Neural cell (in vitro differentiated cells): ENCODE measurements at regions not wholly inside any gene's neighbourhood (a gene's known extent, or its start where the extent isn't known, plus 50 kb on each side); places are given as distances from the start of the nearest gene placed in this dataset.

Experiments used
- H2AFZ ChIP-seq: fragments of 200-600, 300-800 bp; sonication (generic), shearing (Covaris generic); 2 replicates; pipeline ENCODE4 v1.6.0; 2014; ENCODE audit warnings: low read depth, mild to moderate bottlenecking, antibody characterized with exemption, low read length, moderate library complexity
- H3F3A ChIP-seq: fragments of 200-600 bp; shearing (Covaris generic); 2 replicates; pipeline ENCODE4 v1.6.1; 2016; ENCODE audit warnings: mild to moderate bottlenecking, moderate library complexity, mixed read lengths, antibody characterized with exemption, low read length; ENCODE audit not compliant: insufficient read depth, poor library complexity, severe bottlenecking
- H3K27ac ChIP-seq: fragments of 200-600, 300-800 bp; sonication (generic), shearing (Covaris generic); 2 replicates; pipeline ENCODE4 v1.5.1; 2014; ENCODE audit warnings: mild to moderate bottlenecking, low read length, moderate library complexity
- H3K27me3 ChIP-seq: fragments of 300-800, 200-600 bp; sonication (generic), shearing (Covaris generic); 2 replicates; pipeline ENCODE4 v1.6.0; 2014; ENCODE audit warnings: mild to moderate bottlenecking, low read depth, low read length, moderate library complexity; ENCODE audit not compliant: insufficient read depth
- H3K36me3 ChIP-seq: fragments of 300-800, 200-600 bp; sonication (generic), shearing (Covaris generic); 2 replicates; pipeline ENCODE4 v1.5.1; 2014; ENCODE audit warnings: mild to moderate bottlenecking, antibody characterized with exemption, low read length, moderate library complexity; ENCODE audit not compliant: insufficient read depth
- H3K4me2 ChIP-seq: fragments of 300-800, 200-600 bp; sonication (generic), shearing (Covaris generic); 2 replicates; pipeline ENCODE4 v1.6.0; 2014; ENCODE audit warnings: mild to moderate bottlenecking, low read length
- H3K4me3 ChIP-seq: fragments of 300-800, 200-600 bp; sonication (generic), shearing (Covaris generic); 2 replicates; pipeline ENCODE4 v1.5.1; 2014; ENCODE audit warnings: mild to moderate bottlenecking, low read length, moderate library complexity
- H3K79me2 ChIP-seq: fragments of 200-600 bp; shearing (Covaris generic); replicated peaks from 2 replicates; pipeline ENCODE4 v1.6.0; 2014; ENCODE audit warnings: mild to moderate bottlenecking, low read length, moderate library complexity; ENCODE audit not compliant: insufficient read depth
- H3K9ac ChIP-seq: fragments of 300-800, 200-600 bp; sonication (generic), shearing (Covaris generic); 2 replicates; pipeline ENCODE4 v1.6.1; 2016; ENCODE audit warnings: mild to moderate bottlenecking, low read length, mixed read lengths
- H3K9me2 ChIP-seq: fragments of 200-600 bp; shearing (Covaris generic); 2 replicates; pipeline ENCODE4 v1.6.1; 2016; ENCODE audit warnings: mild to moderate bottlenecking, low read length, mixed read lengths; ENCODE audit not compliant: insufficient read depth
- H3K9me3 ChIP-seq: fragments of 200-600, 300-800 bp; sonication (generic), shearing (Covaris generic); 2 replicates; pipeline ENCODE4 v1.6.1; 2016; ENCODE audit warnings: mild to moderate bottlenecking, mixed run types, low read length, moderate library complexity, mixed read lengths
- H4K20me1 ChIP-seq: fragments of 200-600 bp; shearing (Covaris generic); 2 replicates; pipeline ENCODE4 v1.6.1; 2016; ENCODE audit warnings: mild to moderate bottlenecking, mixed run types; ENCODE audit not compliant: insufficient read depth
- EP300 ChIP-seq: fragments of 450-650 bp; conservative IDR thresholded peaks from 2 replicates; pipeline ENCODE4 v1.6.1; 2014; ENCODE audit warnings: antibody characterized with exemption, mild to moderate bottlenecking, moderate library complexity; ENCODE audit not compliant: poor library complexity, severe bottlenecking
- EZH2 ChIP-seq: fragments of 200-600, 300-800 bp; shearing (Covaris generic), sonication (generic); IDR thresholded peaks from 2 replicates; pipeline ENCODE4 v1.6.1; 2014; ENCODE audit warnings: antibody characterized with exemption, low read length, borderline replicate concordance, mild to moderate bottlenecking; ENCODE audit not compliant: insufficient read depth, poor library complexity, severe bottlenecking
- MXI1 ChIP-seq: fragments of 450-650 bp; conservative IDR thresholded peaks from 2 replicates; pipeline ENCODE4 v1.6.1; 2014; ENCODE audit warnings: antibody characterized with exemption, mild to moderate bottlenecking; ENCODE audit not compliant: poor library complexity, severe bottlenecking
- POLR2AphosphoS5 ChIP-seq: IDR thresholded peaks from 2 replicates; pipeline ENCODE4 v1.6.1; 2012
- RAD21 ChIP-seq: fragments of 450-650 bp; conservative IDR thresholded peaks from 2 replicates; pipeline ENCODE4 v1.6.1; 2014; ENCODE audit warnings: antibody characterized with exemption, mild to moderate bottlenecking, moderate library complexity
- SMC3 ChIP-seq: fragments of 450-650 bp; conservative IDR thresholded peaks from 2 replicates; pipeline ENCODE4 v1.6.1; 2014; ENCODE audit warnings: antibody characterized with exemption, mild to moderate bottlenecking, moderate library complexity; ENCODE audit not compliant: poor library complexity
- TAF1 ChIP-seq: IDR thresholded peaks from 2 replicates; pipeline ENCODE4 v1.6.1; 2012; ENCODE audit warnings: low read depth
- TF ChIP-seq, protein P1 (sequence below): fragments of 450-650 bp; IDR thresholded peaks from 2 replicates; pipeline ENCODE4 v1.5.1; 2014; ENCODE audit warnings: antibody characterized with exemption, mild to moderate bottlenecking, moderate library complexity; ENCODE audit not compliant: poor library complexity, severe bottlenecking
- TF ChIP-seq, protein P2 (sequence below): IDR thresholded peaks from 2 replicates; pipeline ENCODE4 v1.6.1; 2012; ENCODE audit warnings: borderline replicate concordance

DNA sequence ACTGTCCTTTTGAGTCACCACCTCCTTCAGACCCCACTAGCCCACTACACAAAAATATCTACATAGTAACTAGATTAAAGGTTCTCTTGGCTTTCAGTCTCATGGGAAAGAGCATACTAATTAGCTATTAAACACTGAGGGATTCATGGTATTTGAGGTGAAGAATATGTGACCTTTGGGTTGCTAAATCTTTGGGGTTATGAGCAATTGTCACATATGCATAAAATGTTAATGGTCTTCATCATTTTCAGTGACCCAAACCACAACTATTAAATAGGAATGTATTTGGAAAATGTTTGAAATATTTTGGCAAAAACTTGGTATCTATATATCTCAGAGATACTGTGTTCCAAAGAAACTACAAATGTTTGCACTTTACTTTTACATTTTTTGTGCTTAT, 365.1 kb downstream of the MAGEB5 start:
- Histone ChIP-seq H3K79me2 (no peaks in the 10 kb centered on the region), H2AFZ (no peak overlapping the region), H3K9me3 (no peaks in the 10 kb centered on the region), H4K20me1 (no peaks in the 10 kb centered on the region), H3K27ac (no peak overlapping the region), H3K9ac (no peak overlapping the region), H3K9me2 (no peaks in the 10 kb centered on the region), H3K4me3 (no peak overlapping the region), H3K27me3 (no peaks in the 10 kb centered on the region), H3K4me2 (no peak overlapping the region), H3K36me3 (no peaks in the 10 kb centered on the region), H3F3A (no peaks in the 10 kb centered on the region)
- TF ChIP-seq MXI1, result no peak
- TF ChIP-seq EP300, result no peak
- no peak for TF ChIP-seq EZH2
- TF ChIP-seq, protein P1, sequence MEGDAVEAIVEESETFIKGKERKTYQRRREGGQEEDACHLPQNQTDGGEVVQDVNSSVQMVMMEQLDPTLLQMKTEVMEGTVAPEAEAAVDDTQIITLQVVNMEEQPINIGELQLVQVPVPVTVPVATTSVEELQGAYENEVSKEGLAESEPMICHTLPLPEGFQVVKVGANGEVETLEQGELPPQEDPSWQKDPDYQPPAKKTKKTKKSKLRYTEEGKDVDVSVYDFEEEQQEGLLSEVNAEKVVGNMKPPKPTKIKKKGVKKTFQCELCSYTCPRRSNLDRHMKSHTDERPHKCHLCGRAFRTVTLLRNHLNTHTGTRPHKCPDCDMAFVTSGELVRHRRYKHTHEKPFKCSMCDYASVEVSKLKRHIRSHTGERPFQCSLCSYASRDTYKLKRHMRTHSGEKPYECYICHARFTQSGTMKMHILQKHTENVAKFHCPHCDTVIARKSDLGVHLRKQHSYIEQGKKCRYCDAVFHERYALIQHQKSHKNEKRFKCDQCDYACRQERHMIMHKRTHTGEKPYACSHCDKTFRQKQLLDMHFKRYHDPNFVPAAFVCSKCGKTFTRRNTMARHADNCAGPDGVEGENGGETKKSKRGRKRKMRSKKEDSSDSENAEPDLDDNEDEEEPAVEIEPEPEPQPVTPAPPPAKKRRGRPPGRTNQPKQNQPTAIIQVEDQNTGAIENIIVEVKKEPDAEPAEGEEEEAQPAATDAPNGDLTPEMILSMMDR, result no peak
- TF ChIP-seq POLR2AphosphoS5, result no peak
- TF ChIP-seq TAF1, result no peak
- TF ChIP-seq, protein P2, sequence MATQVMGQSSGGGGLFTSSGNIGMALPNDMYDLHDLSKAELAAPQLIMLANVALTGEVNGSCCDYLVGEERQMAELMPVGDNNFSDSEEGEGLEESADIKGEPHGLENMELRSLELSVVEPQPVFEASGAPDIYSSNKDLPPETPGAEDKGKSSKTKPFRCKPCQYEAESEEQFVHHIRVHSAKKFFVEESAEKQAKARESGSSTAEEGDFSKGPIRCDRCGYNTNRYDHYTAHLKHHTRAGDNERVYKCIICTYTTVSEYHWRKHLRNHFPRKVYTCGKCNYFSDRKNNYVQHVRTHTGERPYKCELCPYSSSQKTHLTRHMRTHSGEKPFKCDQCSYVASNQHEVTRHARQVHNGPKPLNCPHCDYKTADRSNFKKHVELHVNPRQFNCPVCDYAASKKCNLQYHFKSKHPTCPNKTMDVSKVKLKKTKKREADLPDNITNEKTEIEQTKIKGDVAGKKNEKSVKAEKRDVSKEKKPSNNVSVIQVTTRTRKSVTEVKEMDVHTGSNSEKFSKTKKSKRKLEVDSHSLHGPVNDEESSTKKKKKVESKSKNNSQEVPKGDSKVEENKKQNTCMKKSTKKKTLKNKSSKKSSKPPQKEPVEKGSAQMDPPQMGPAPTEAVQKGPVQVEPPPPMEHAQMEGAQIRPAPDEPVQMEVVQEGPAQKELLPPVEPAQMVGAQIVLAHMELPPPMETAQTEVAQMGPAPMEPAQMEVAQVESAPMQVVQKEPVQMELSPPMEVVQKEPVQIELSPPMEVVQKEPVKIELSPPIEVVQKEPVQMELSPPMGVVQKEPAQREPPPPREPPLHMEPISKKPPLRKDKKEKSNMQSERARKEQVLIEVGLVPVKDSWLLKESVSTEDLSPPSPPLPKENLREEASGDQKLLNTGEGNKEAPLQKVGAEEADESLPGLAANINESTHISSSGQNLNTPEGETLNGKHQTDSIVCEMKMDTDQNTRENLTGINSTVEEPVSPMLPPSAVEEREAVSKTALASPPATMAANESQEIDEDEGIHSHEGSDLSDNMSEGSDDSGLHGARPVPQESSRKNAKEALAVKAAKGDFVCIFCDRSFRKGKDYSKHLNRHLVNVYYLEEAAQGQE, result no peak
- TF ChIP-seq SMC3, result no peak
- TF ChIP-seq RAD21, result no peak

DNA sequence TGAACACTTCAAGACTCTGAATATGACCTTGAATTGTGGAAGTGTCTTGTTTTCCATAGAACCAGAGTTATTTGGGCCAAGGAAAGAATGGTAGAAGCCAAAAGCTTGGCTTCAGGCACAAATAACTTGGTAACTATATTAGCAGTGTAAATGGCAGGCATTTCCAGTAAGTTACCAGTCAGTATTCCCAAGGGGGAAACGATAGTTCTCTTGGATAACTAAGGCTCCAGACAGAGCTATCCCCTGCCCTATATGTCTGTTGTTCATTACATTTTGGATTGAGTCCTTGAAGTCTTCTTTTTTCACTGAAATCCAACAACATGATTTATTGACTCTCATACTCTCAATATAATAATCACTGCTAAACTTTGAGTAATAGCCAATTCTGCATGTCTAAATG, 364.1 kb downstream of the MAGEB5 start:
- Histone ChIP-seq H3K4me2 (no peak overlapping the region), H3F3A (no peaks in the 10 kb centered on the region), H3K27me3 (no peaks in the 10 kb centered on the region), H3K9ac (no peak overlapping the region), H3K9me3 (no peaks in the 10 kb centered on the region), H3K9me2 (no peaks in the 10 kb centered on the region), H3K36me3 (no peaks in the 10 kb centered on the region), H2AFZ (no peak overlapping the region), H4K20me1 (no peaks in the 10 kb centered on the region), H3K27ac (no peak overlapping the region), H3K79me2 (no peaks in the 10 kb centered on the region), H3K4me3 (no peak overlapping the region)
- TF ChIP-seq, protein P1, result no peak
- TF ChIP-seq MXI1 (no peak), TAF1 (no peak), RAD21 (no peak)
- TF ChIP-seq, protein P2, result no peak
